Stomach smooth muscle (tissue), 2 donors: ENCODE measurements at regions not wholly inside any gene's neighbourhood (a gene's known extent, or its start where the extent isn't known, plus 50 kb on each side); places are given as distances from the start of the nearest gene placed in this dataset.

Experiments
- H3K27ac ChIP-seq: one replicate; pipeline ENCODE4 v1.7.0; 2013; ENCODE audit warnings: mild to moderate bottlenecking, low read length, inconsistent platforms
- H3K27me3 ChIP-seq, 2 donors: one replicate each; pipeline ENCODE4 v1.7.0; 2013; ENCODE audit warnings: low read length in 2 of 2; ENCODE audit not compliant: insufficient read depth in 2 of 2, control insufficient read depth in 1 of 2
- H3K36me3 ChIP-seq, 2 donors: one replicate each; pipeline ENCODE4 v1.7.0; 2013; ENCODE audit warnings: low read length in 2 of 2; ENCODE audit not compliant: control insufficient read depth in 2 of 2, insufficient read depth in 2 of 2
- H3K4me1 ChIP-seq: one replicate; pipeline ENCODE4 v1.7.0; 2013; ENCODE audit warnings: low read length; ENCODE audit not compliant: control insufficient read depth, insufficient read depth
- H3K4me3 ChIP-seq, 2 donors: one replicate each; pipeline ENCODE4 v1.7.0; 2013; ENCODE audit warnings: low read length in 2 of 2
- H3K9ac ChIP-seq, 2 donors: one replicate each; pipeline ENCODE4 v1.7.0; 2013; ENCODE audit warnings: low read length in 2 of 2, mild to moderate bottlenecking in 1 of 2
- H3K9me3 ChIP-seq, 2 donors: one replicate each; pipeline ENCODE4 v1.7.0; 2013; ENCODE audit warnings: low read length in 2 of 2; ENCODE audit not compliant: control insufficient read depth in 2 of 2
- donor health status: healthy.
- donor health status: Pancreatic carcinoma.

DNA sequence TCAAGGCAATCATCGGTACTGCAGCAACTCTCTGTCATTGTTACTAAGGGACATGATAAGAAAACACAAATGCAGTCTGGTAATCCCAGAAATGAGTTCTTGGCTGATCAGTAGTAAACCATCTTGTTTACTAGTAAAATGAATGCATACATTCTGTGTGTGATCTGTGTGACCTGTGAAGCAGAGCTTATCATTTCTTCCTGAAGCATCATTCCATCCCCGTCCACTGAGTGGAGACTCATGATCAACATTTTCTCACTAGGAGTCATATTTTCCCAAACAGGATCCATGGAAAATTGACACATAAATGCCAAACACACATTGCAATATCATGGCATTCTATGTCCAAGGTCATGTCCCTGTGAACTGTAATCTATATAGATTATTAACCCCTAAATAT, 226.1 kb downstream of the ANKRD50 start:
- Histone ChIP-seq H3K36me3 (no peaks in the 10 kb centered on the region), H3K27ac (no peak overlapping the region), H3K4me3 (no peak overlapping the region), H3K9me3 (no peaks in the 10 kb centered on the region), H3K27me3 (no peaks in the 10 kb centered on the region), H3K9ac (no peak overlapping the region), H3K4me1 (no peaks in the 10 kb centered on the region)

DNA sequence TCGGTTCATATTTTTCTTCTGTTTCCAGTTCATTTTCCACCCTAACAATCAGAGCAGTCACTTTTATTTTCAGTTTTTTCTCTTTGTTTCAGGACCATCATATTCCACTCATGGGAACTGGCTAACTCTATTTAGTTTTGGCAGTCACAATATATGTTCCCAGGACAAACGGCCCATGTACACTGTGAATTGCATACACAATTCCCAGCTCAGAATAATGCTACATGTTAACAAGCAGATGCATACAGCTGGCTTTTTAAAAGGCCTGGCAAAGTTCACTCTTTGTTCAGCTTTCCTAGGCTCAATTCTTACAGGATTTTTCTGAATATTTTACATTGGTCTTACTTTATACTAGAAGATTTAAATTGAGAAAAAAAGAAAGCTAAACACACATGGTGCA, 224.9 kb downstream of the ANKRD50 start:
- no peaks in the 10 kb centered on the region for H3K4me1 ChIP-seq
- no peak overlapping the region for H3K9ac ChIP-seq
- no peaks in the 10 kb centered on the region for H3K36me3 ChIP-seq
- H3K27ac ChIP-seq = no peak overlapping the region
- H3K27me3 ChIP-seq = no peaks in the 10 kb centered on the region
- no peak overlapping the region for H3K4me3 ChIP-seq
- no peaks in the 10 kb centered on the region for H3K9me3 ChIP-seq

DNA sequence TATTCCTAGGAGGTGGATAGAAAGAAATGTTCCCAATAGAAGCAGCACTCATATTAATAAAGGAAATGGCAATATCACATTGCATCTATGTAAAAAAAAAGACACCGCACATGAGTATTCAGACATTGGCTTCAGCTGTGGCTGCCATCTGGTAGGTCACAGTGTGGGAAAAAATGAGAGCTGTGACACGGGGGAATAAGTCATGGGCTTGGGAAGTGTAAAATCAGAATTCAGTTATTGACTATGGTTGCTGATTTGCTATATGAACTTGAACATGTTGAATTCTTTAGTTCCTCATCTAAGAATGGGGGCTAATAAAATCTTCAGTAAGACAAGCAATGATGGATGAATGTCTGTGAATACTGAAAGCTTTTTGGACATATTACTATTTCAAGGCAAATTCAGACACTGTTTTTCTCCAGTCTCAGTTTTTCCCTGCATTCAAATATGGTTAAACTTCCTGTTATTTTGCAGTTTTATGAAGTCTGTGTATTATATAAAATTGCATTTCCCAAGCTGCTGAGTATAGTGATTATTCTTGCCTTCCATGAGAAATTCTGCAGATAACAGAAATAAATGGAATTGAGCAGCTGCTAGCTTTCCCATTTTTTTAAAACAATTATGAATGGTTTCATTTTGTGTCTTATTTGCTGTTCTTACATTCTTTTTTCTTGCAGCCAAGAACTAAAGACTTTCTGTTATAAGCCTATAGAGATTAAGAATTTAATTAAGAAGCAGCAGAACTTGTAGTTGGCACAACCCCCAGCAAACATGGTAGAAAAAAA, 221.0 kb downstream of the ANKRD50 start:
- H3K9ac ChIP-seq = no peak overlapping the region
- H3K36me3 ChIP-seq = no peaks in the 10 kb centered on the region
- no peaks in the 10 kb centered on the region for H3K4me1 ChIP-seq
- no peaks in the 10 kb centered on the region for H3K27me3 ChIP-seq
- H3K27ac ChIP-seq = no peak overlapping the region
- no peaks in the 10 kb centered on the region for H3K9me3 ChIP-seq
- H3K4me3 ChIP-seq = no peak overlapping the region

DNA sequence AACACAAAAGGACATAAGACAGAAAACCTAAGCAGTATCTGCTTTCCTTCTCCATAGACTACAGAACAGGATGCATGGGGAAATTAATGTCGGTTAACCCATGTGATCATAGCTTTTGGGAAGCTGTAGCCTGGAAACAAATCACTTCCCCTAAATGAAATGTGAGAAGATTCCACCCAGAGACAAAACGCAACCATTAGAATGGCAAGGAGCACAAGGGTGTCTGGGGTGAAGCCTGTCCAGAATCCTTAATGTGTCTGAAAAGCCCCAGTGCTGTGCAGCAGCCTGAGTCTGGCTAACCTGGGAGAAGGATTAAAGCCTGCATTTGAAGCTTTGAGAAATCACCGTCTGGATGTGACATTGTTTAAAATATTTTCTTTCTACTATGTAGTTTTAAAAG, 213.3 kb downstream of the ANKRD50 start:
- Histone ChIP-seq H3K4me3 (no peak overlapping the region), H3K4me1 (no peaks in the 10 kb centered on the region), H3K27me3 (no peaks in the 10 kb centered on the region), H3K9ac (no peak overlapping the region), H3K9me3 (no peaks in the 10 kb centered on the region), H3K36me3 (no peaks in the 10 kb centered on the region), H3K27ac (no peak overlapping the region)

DNA sequence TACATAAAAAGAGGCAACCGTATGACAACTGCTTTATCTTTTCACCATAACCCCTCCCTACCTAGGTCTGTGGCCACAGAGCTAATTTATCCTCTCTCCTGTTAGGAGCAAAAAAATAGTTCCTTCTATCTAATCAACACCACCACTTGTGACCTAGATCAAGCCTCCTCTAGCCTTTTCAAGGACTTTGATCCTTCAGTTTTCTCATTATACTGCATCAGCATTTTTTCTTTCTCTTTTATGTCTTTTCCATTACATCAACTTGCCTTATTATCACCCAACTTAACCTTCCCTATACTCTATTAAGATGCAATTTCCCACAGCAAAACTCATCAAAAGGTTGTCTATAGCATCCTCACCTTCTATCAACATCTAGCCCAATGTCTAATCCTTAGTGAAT, 211.0 kb downstream of the ANKRD50 start:
- Histone ChIP-seq H3K27ac (no peak overlapping the region), H3K4me1 (no peaks in the 10 kb centered on the region), H3K9me3 (no peaks in the 10 kb centered on the region), H3K27me3 (no peaks in the 10 kb centered on the region), H3K36me3 (no peaks in the 10 kb centered on the region), H3K4me3 (no peak overlapping the region), H3K9ac (no peak overlapping the region)

DNA sequence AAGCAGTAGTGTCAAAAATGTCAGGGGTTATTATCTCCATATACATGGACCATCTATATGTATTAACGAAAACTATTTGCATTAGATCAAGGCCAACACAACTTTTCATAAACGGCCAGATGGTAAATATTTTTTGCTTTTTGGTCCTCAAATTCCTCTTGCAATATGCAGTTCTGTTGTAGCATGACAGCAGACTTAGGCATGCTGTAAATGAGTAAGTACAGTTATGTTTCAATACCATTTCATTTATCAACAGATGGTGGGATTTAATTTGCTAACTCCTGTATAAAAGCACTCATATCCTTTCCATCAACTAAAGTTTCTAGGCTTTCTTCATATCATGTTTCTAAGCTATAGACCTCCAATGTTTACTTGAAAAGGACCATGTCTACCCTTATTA, 208.1 kb downstream of the ANKRD50 start:
- Histone ChIP-seq H3K36me3 (no peaks in the 10 kb centered on the region), H3K27ac (no peak overlapping the region), H3K4me1 (no peaks in the 10 kb centered on the region), H3K9ac (no peak overlapping the region), H3K9me3 (no peaks in the 10 kb centered on the region), H3K4me3 (no peak overlapping the region), H3K27me3 (no peaks in the 10 kb centered on the region)

DNA sequence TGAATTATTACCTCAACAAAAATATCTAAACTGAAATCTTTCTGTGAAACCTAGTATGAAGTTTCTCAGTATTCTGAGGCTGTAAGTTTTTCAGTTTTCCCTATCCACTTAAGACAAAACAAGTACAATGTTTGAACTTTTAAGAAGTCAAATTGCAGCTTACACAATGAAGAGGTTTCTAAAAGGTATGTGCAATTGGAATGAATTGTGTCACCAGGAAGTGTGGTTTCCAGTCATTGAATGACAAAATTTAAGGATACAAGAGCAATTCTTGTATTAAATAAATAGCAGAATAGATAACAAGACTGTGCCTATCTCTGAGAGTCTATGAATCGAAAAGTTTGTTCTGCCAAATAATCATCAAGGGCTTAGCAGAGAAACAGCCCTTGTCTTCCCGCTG, 207.3 kb downstream of the ANKRD50 start:
- no peak overlapping the region for H3K27ac ChIP-seq
- H3K4me3 ChIP-seq = no peak overlapping the region
- H3K9ac ChIP-seq = no peak overlapping the region

DNA sequence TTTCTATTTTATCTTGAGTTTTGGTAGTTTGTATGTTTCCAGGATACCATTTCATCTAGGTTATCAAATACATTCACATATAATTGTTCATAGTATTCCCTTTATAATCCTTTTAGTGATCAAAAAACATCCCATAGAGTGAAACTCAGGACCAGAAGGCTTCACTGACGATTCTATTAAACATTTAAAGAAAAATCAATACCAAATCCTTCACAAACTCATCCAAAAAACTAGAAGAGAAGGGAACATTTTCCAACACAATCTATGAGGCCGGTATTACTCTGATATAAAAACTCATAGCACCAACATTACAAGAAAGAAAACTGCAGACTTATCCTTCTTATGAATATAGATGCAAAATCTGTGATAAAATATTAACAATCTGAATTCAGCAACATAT, 203.4 kb downstream of the ANKRD50 start:
- Histone ChIP-seq H3K4me3 (no peak overlapping the region), H3K36me3 (no peaks in the 10 kb centered on the region), H3K27ac (no peak overlapping the region), H3K4me1 (no peaks in the 10 kb centered on the region), H3K9ac (no peak overlapping the region), H3K9me3 (no peaks in the 10 kb centered on the region), H3K27me3 (no peaks in the 10 kb centered on the region)

More for the DNA sequence above, 207.3 kb downstream of the ANKRD50 start:
- no peaks in the 10 kb centered on the region for H3K27me3 ChIP-seq
- no peaks in the 10 kb centered on the region for H3K36me3 ChIP-seq
- H3K4me1 ChIP-seq = no peaks in the 10 kb centered on the region
- H3K9me3 ChIP-seq = no peaks in the 10 kb centered on the region

DNA sequence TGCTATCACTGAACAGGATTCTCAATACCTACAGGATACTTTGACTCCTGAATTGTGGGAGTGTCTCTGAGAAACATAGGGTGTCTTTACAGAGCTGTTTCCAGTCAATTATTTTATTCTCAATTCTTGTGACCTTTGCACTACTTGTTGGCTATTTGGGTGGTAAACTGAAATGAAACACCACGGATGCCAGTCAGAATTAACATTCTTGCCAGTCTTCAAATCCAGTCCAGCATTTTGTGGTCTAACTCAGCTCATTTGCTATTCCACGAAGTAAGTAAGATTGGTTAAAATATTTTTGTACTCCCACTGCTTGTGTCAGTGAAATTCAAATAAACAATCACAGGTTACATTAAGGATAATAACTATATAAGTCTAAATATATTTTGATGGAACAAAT, 197.9 kb downstream of the ANKRD50 start:
- H3K4me1 ChIP-seq = no peaks in the 10 kb centered on the region
- no peaks in the 10 kb centered on the region for H3K27me3 ChIP-seq
- no peak overlapping the region for H3K9ac ChIP-seq
- no peaks in the 10 kb centered on the region for H3K36me3 ChIP-seq
- no peaks in the 10 kb centered on the region for H3K9me3 ChIP-seq
- no peak overlapping the region for H3K27ac ChIP-seq
- no peak overlapping the region for H3K4me3 ChIP-seq

DNA sequence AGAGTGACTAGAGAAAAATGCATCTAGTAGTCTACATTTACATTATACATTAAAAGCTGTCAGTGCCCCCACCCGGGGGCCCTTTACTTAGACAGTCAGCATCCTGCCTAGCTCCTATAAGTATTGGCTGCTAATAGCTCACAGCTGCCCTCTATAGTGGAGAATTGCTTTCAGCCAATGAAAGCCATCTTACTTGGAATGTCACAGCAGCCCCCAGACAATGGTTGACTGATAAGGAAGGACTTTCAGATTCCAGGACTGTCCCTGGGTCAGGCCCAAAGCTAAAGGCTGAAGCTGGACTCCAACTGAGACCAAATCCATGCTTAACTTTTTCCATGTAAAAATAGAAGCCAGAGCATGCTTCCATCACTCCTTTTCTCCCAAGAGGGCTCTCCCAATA, 196.9 kb downstream of the ANKRD50 start:
- no peak overlapping the region for H3K27ac ChIP-seq
- H3K9me3 ChIP-seq = no peaks in the 10 kb centered on the region
- H3K27me3 ChIP-seq = no peaks in the 10 kb centered on the region

DNA sequence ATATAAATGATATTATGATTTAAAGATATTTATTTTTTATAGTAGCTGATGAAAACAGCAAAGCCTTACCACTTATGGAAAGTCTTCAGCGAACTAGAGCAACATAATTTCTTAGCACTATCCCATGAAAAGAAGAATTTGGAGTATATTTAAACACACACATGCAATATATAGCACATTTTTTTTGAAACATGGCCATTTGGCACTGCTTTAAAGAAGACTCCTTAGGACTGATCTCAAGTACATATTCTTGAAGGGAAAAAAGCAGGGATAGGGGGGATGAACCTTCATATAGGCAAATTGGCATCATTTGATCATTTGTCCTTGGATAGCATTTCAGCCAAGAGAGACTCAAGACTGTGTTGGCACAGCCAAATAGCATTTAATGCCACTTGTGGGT, 193.3 kb downstream of the ANKRD50 start:
- no peaks in the 10 kb centered on the region for H3K9me3 ChIP-seq
- no peak overlapping the region for H3K4me3 ChIP-seq
- H3K27ac ChIP-seq = no peak overlapping the region
- H3K4me1 ChIP-seq = no peaks in the 10 kb centered on the region
- no peak overlapping the region for H3K9ac ChIP-seq
- H3K27me3 ChIP-seq = no peaks in the 10 kb centered on the region
- no peaks in the 10 kb centered on the region for H3K36me3 ChIP-seq

More for the DNA sequence above, 196.9 kb downstream of the ANKRD50 start:
- Histone ChIP-seq H3K9ac (no peak overlapping the region), H3K4me1 (no peaks in the 10 kb centered on the region), H3K36me3 (no peaks in the 10 kb centered on the region), H3K4me3 (no peak overlapping the region)
